ENCODE measurements at regions not wholly inside any gene's neighbourhood (a gene's known extent, or its start where the extent isn't known, plus 50 kb on each side); places are given as distances from the start of the nearest gene placed in this dataset.

- no peak for DNase-seq
These were observed 500.4 kb downstream of the SLC4A3 start for GRCh38 chr2:220127876-220128275.

GRCh38 chr2:220129391-220129790, 502.0 kb downstream of the SLC4A3 start:
- no peak for DNase-seq

GRCh38 chr2:220134756-220135534, 507.5 kb downstream of the SLC4A3 start:
- DNase-seq, result peak; percentile 67

GRCh38 chr2:220143336-220143735, 515.9 kb downstream of the SLC4A3 start:
- DNase-seq, result peak; percentile 84

GRCh38 chr2:220144411-220144810, 517.0 kb downstream of the SLC4A3 start:
- peak; percentile 15 for DNase-seq

GRCh38 chr2:220147161-220148038, 520.0 kb downstream of the SLC4A3 start:
- peak; percentile 88 for DNase-seq

GRCh38 chr2:220148471-220149248, 521.2 kb downstream of the SLC4A3 start:
- DNase-seq, result peak; percentile 81

- DNase-seq, result no peak
These were observed 523.9 kb downstream of the SLC4A3 start for GRCh38 chr2:220151341-220151740.

- DNase-seq, result no peak
These were observed 525.0 kb downstream of the SLC4A3 start for GRCh38 chr2:220152281-220152935.

- DNase-seq, result no peak
These were observed 525.7 kb downstream of the SLC4A3 start for GRCh38 chr2:220153118-220153517.

- no peak for DNase-seq
These were observed 526.9 kb downstream of the SLC4A3 start for GRCh38 chr2:220154304-220154703.

- no peak for DNase-seq
These were observed 529.9 kb downstream of the SLC4A3 start for GRCh38 chr2:220157312-220157711.

GRCh38 chr2:220159738-220160137, 532.3 kb downstream of the SLC4A3 start:
- no peak for DNase-seq

GRCh38 chr2:220162320-220162719, 534.9 kb downstream of the SLC4A3 start:
- peak; percentile 62 for DNase-seq

GRCh38 chr2:220163486-220163885, 536.1 kb downstream of the SLC4A3 start:
- DNase-seq, result peak; percentile 63

- no peak for DNase-seq
These were observed 538.0 kb downstream of the SLC4A3 start for GRCh38 chr2:220165401-220165800.

GRCh38 chr2:220166616-220167015, 539.2 kb downstream of the SLC4A3 start:
- DNase-seq, result no peak

- no peak for DNase-seq
These were observed 540.5 kb downstream of the SLC4A3 start for GRCh38 chr2:220167956-220168355.

- DNase-seq, result no peak
These were observed 541.6 kb downstream of the SLC4A3 start for GRCh38 chr2:220168891-220169546.

GRCh38 chr2:220174826-220175225, 547.4 kb downstream of the SLC4A3 start:
- no peak for DNase-seq

GRCh38 chr2:220175967-220176366, 548.5 kb downstream of the SLC4A3 start:
- DNase-seq, result no peak

All from NCI-H226 (cell line).